ENCODE measurements at regions not wholly inside any gene's neighbourhood (a gene's known extent, or its start where the extent isn't known, plus 50 kb on each side); places are given as distances from the start of the nearest gene placed in this dataset.

DNA sequence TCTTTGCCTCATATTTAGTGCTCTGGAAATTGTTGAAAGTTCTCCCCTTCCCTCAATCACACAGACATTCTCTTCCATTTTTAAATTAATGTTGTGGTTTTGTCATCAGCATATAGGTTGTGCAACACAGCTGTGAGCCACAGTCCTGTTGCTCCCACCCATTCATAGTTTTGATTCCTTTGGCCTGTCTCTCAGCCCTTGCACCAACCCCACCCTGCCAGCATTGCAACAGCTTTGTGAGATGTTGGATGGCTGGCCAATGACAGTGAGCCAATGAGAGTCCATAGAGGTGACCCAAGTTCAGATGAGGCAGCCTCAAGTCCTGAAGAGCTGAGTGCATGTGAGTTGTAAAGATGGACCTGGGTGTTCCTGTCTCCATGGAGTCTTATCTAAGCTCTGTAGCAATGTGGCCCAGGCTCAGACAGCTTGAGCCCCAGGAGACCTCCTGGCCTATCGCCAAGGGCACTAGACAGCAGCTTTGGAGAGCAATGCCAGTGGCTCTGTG, 775.5 kb downstream of the RNF144A start:
- TF ChIP-seq CTCF (IDR thresholded peaks at IDR 0.05) (no peak), EZH2 (IDR thresholded peaks at IDR 0.05) (no peak), EZH2phosphoT487 (IDR thresholded peaks at IDR 0.05) (no peak)
